ENCODE measurements at regions not wholly inside any gene's neighbourhood (a gene's known extent, or its start where the extent isn't known, plus 50 kb on each side); places are given as distances from the start of the nearest gene placed in this dataset.

GRCh38 chr22:47929646-47930185, 1167.3 kb downstream of the TBC1D22A start:
- no peak overlapping the region for H3K4me3 ChIP-seq (ENCODE audit: low read length)
- no peak for DNase-seq (ENCODE audit: low read depth, low spot score)

- no peak overlapping the region for H3K4me3 ChIP-seq (ENCODE audit: low read length)
- DNase-seq (ENCODE audit: low read depth, low spot score), result no peak
These were observed 1166.6 kb downstream of the TBC1D22A start for GRCh38 chr22:47929073-47929472.

- no peak for DNase-seq (ENCODE audit: low read depth, low spot score)
- H3K4me3 ChIP-seq (ENCODE audit: low read length), result no peak overlapping the region
These were observed 1166.2 kb downstream of the TBC1D22A start for GRCh38 chr22:47928631-47929030.

- no peak for DNase-seq (ENCODE audit: low read depth, low spot score)
- H3K4me3 ChIP-seq (ENCODE audit: low read length), result no peak overlapping the region
These were observed 1165.3 kb downstream of the TBC1D22A start for GRCh38 chr22:47927648-47928210.

- H3K4me3 ChIP-seq (ENCODE audit: low read length), result no peak overlapping the region
- no peak for DNase-seq (ENCODE audit: low read depth, low spot score)
These were observed 1160.6 kb downstream of the TBC1D22A start for GRCh38 chr22:47923011-47923427.

- H3K4me3 ChIP-seq (ENCODE audit: low read length), result no peak overlapping the region
- DNase-seq (ENCODE audit: low read depth, low spot score), result no peak
These were observed 1159.5 kb downstream of the TBC1D22A start for GRCh38 chr22:47921906-47922305.

- H3K4me3 ChIP-seq (ENCODE audit: low read length), result no peak overlapping the region
- no peak for DNase-seq (ENCODE audit: low read depth, low spot score)
These were observed 1158.0 kb downstream of the TBC1D22A start for GRCh38 chr22:47920380-47920959.

- DNase-seq (ENCODE audit: low read depth, low spot score), result no peak
- H3K4me3 ChIP-seq (ENCODE audit: low read length), result no peak overlapping the region
These were observed 1157.4 kb downstream of the TBC1D22A start for GRCh38 chr22:47919893-47920292.

- no peak overlapping the region for H3K4me3 ChIP-seq (ENCODE audit: low read length)
- no peak for DNase-seq (ENCODE audit: low read depth, low spot score)
These were observed 1156.6 kb downstream of the TBC1D22A start for GRCh38 chr22:47919001-47919441.

GRCh38 chr22:47918276-47918921, 1155.9 kb downstream of the TBC1D22A start:
- no peak overlapping the region for H3K4me3 ChIP-seq (ENCODE audit: low read length)
- DNase-seq (ENCODE audit: low read depth, low spot score), result peak; percentile 7

GRCh38 chr22:47914481-47915097, 1152.1 kb downstream of the TBC1D22A start:
- H3K4me3 ChIP-seq (ENCODE audit: low read length), result no peak overlapping the region
- peak; percentile 35 for DNase-seq (ENCODE audit: low read depth, low spot score)

GRCh38 chr22:47902646-47903180, 1140.3 kb downstream of the TBC1D22A start:
- H3K4me3 ChIP-seq (ENCODE audit: low read length), result no peak overlapping the region

GRCh38 chr22:47901911-47902310, 1139.5 kb downstream of the TBC1D22A start:
- DNase-seq (ENCODE audit: low read depth, low spot score), result no peak
- H3K4me3 ChIP-seq (ENCODE audit: low read length), result no peak overlapping the region

More at GRCh38 chr22:47902646-47903180, 1140.3 kb downstream of the TBC1D22A start:
- DNase-seq (ENCODE audit: low read depth, low spot score), result no peak

- H3K4me3 ChIP-seq (ENCODE audit: low read length), result no peak overlapping the region
- no peak for DNase-seq (ENCODE audit: low read depth, low spot score)
These were observed 1137.4 kb downstream of the TBC1D22A start for GRCh38 chr22:47899894-47900293.

GRCh38 chr22:47898946-47899345, 1136.5 kb downstream of the TBC1D22A start:
- DNase-seq (ENCODE audit: low read depth, low spot score), result no peak
- H3K4me3 ChIP-seq (ENCODE audit: low read length), result no peak overlapping the region

- H3K4me3 ChIP-seq (ENCODE audit: low read length), result no peak overlapping the region
- no peak for DNase-seq (ENCODE audit: low read depth, low spot score)
These were observed 1129.2 kb downstream of the TBC1D22A start for GRCh38 chr22:47891609-47892008.

GRCh38 chr22:47888817-47889216, 1126.4 kb downstream of the TBC1D22A start:
- no peak overlapping the region for H3K4me3 ChIP-seq (ENCODE audit: low read length)
- no peak for DNase-seq (ENCODE audit: low read depth, low spot score)

- no peak for DNase-seq (ENCODE audit: low read depth, low spot score)
- H3K4me3 ChIP-seq (ENCODE audit: low read length), result no peak overlapping the region
These were observed 1122.3 kb downstream of the TBC1D22A start for GRCh38 chr22:47884775-47885174.

GRCh38 chr22:47884200-47884599, 1121.8 kb downstream of the TBC1D22A start:
- no peak overlapping the region for H3K4me3 ChIP-seq (ENCODE audit: low read length)

GRCh38 chr22:47883757-47884156, 1121.3 kb downstream of the TBC1D22A start:
- no peak overlapping the region for H3K4me3 ChIP-seq (ENCODE audit: low read length)
- no peak for DNase-seq (ENCODE audit: low read depth, low spot score)

More at GRCh38 chr22:47884200-47884599, 1121.8 kb downstream of the TBC1D22A start:
- DNase-seq (ENCODE audit: low read depth, low spot score), result no peak

Data from Jurkat, Clone E6-1 (cell line).